Endothelial cell of umbilical vein (primary cell): ENCODE measurements at regions not wholly inside any gene's neighbourhood (a gene's known extent, or its start where the extent isn't known, plus 50 kb on each side); places are given as distances from the start of the nearest gene placed in this dataset.
"Not testable (repeated sequence)": the region's sequence is repeated elsewhere in the genome, so short reads cannot be mapped to it uniquely, and the experiment has no call there.

Source experiments
- BruUV-seq: library from RNA; stranded (reverse); fragments of 400-500 nt; replicated peaks from 2 replicates; lab custom pipeline; 2021; lab: Mats Ljungman, UMichigan
- CTCF ChIA-PET: fragments of 300-600, 350-600 bp; sonication (Branson Sonifier 250); formaldehyde crosslinking; loops from one replicate; lab custom pipeline; 2021; ENCODE audit warnings: antibody characterized with exemption, inconsistent platforms; lab: Charles Lee
- POLR2A ChIA-PET: fragments of 300-600, 350-600 bp; sonication (Branson Sonifier 250); formaldehyde crosslinking; loops from one replicate; lab custom pipeline; 2021; ENCODE audit warnings: antibody characterized with exemption, inconsistent platforms; lab: Charles Lee
- DNase-seq: peaks from one replicate; pipeline ENCODE4 v3.0.0-alpha.2; 2011; ENCODE audit warnings: low read depth, low spot score
- FAIRE-seq: peaks from 2 replicates; lab custom pipeline; 2011; peaks lifted over from hg19 to GRCh38; lab: Jason Lieb, UNC
- H2AFZ ChIP-seq: 2 replicates; pipeline ENCODE4 v1.6.0; 2012; ENCODE audit warnings: low read depth, low read length, control low read depth, inconsistent platforms
- H3K27ac ChIP-seq: 2 replicates; pipeline ENCODE4 v1.5.1; 2011; ENCODE audit warnings: low read depth, mild to moderate bottlenecking, control low read depth, low read length, moderate library complexity; ENCODE audit not compliant: insufficient read depth
- H3K27me3 ChIP-seq, 2 experiments: 2 replicates each; pipeline versions ENCODE4 v1.6.0 to v1.6.1; 2011; ENCODE audit warnings: low read length in 2 of 2, mixed read lengths in 1 of 2; ENCODE audit not compliant: control insufficient read depth in 2 of 2, insufficient read depth in 2 of 2
- H3K36me3 ChIP-seq, 2 experiments: 2 replicates in 1 of 2; 3 replicates in 1 of 2; pipeline ENCODE4 v1.5.1; 2011; ENCODE audit warnings: low read length in 2 of 2, mild to moderate bottlenecking in 1 of 2, moderate library complexity in 1 of 2; ENCODE audit not compliant: control insufficient read depth in 2 of 2, insufficient read depth in 2 of 2; ENCODE audit errors: extremely low read depth in 1 of 2
- H3K4me1 ChIP-seq: 3 replicates; pipeline ENCODE4 v1.5.1; 2011; ENCODE audit warnings: mild to moderate bottlenecking, low read length; ENCODE audit not compliant: control insufficient read depth, insufficient read depth; ENCODE audit errors: extremely low read depth
- H3K4me2 ChIP-seq: 2 replicates; pipeline ENCODE4 v1.6.1; 2011; ENCODE audit warnings: low read length, control low read depth, mixed read lengths; ENCODE audit not compliant: insufficient read depth
- H3K4me3 ChIP-seq, 3 experiments: fragments of 200-600 bp in 1 of 3; sonication (generic), shearing (Covaris generic) in 1 of 3; replicated peaks in 1 of 3; 2 replicates each; pipeline ENCODE4 v1.5.1; 2011 to 2016; ENCODE audit warnings: control low read depth in 3 of 3, low read length in 3 of 3, mild to moderate bottlenecking in 2 of 3, inconsistent platforms in 1 of 3, low read depth in 1 of 3, moderate library complexity in 1 of 3; ENCODE audit not compliant: insufficient read depth in 1 of 3
- H3K79me2 ChIP-seq: 2 replicates; pipeline ENCODE4 v1.6.0; 2012; ENCODE audit warnings: low read length, inconsistent platforms; ENCODE audit not compliant: control insufficient read depth, insufficient read depth
- H3K9ac ChIP-seq: replicated peaks from 2 replicates; pipeline ENCODE3; 2011; ENCODE audit warnings: low read length, control low read depth; ENCODE audit not compliant: insufficient read depth; ENCODE audit errors: extremely low read depth
- H3K9me1 ChIP-seq: replicated peaks from 3 replicates; pipeline ENCODE4 v1.6.0; 2011; ENCODE audit warnings: mild to moderate bottlenecking, low read length; ENCODE audit not compliant: control insufficient read depth, insufficient read depth; ENCODE audit errors: extremely low read depth
- H3K9me3 ChIP-seq: replicated peaks from 2 replicates; pipeline ENCODE4 v1.5.1; 2012; ENCODE audit warnings: low read length, inconsistent platforms; ENCODE audit not compliant: control insufficient read depth, insufficient read depth
- H4K20me1 ChIP-seq: replicated peaks from 2 replicates; pipeline ENCODE3; 2011; ENCODE audit warnings: mild to moderate bottlenecking, low read length; ENCODE audit not compliant: control insufficient read depth, insufficient read depth; ENCODE audit errors: extremely low read depth
- CTCF ChIP-seq, 2 donors: IDR thresholded peaks; 1 replicate in 1 of 2; 2 replicates in 1 of 2; pipeline ENCODE4 v1.5.1; 2011; ENCODE audit warnings: low read length in 2 of 2, mild to moderate bottlenecking in 2 of 2, moderate library complexity in 2 of 2, control low read depth in 1 of 2, inconsistent platforms in 1 of 2, low read depth in 1 of 2; ENCODE audit not compliant: insufficient read depth in 1 of 2; ENCODE audit errors: extremely low read depth in 1 of 2
- EZH2 ChIP-seq: IDR thresholded peaks from 2 replicates; pipeline ENCODE4 v1.6.1; 2012; ENCODE audit warnings: borderline replicate concordance, low read depth, mild to moderate bottlenecking, moderate library complexity, low read length, inconsistent platforms; ENCODE audit not compliant: severe bottlenecking
- FOS ChIP-seq: IDR thresholded peaks from 2 replicates; pipeline ENCODE4 v1.6.1; 2011; ENCODE audit warnings: mild to moderate bottlenecking, low read length, moderate library complexity, borderline replicate concordance; ENCODE audit not compliant: insufficient read depth
- GATA2 ChIP-seq: IDR thresholded peaks from 2 replicates; pipeline ENCODE4 v1.7.0; 2011; ENCODE audit warnings: low read depth, mild to moderate bottlenecking, moderate library complexity, mixed read lengths, low read length; ENCODE audit not compliant: insufficient read length, insufficient read depth
- JUN ChIP-seq: IDR thresholded peaks from 2 replicates; pipeline ENCODE4 v1.6.1; 2011; ENCODE audit warnings: borderline replicate concordance, low read depth; ENCODE audit not compliant: insufficient read length, insufficient read depth
- MYC ChIP-seq: IDR thresholded peaks from one replicate; pipeline ENCODE4 v1.6.1; 2011; ENCODE audit warnings: mild to moderate bottlenecking, low read depth, low read length
- POLR2A ChIP-seq: IDR thresholded peaks from 2 replicates; pipeline ENCODE4 v1.6.1; 2012; ENCODE audit warnings: low read depth, mild to moderate bottlenecking, control low read depth, low read length
- POLR2AphosphoS5 ChIP-seq: IDR thresholded peaks from 2 replicates; pipeline ENCODE4 v1.6.1; 2012; ENCODE audit warnings: low read depth, mild to moderate bottlenecking, control low read depth, low read length, moderate library complexity; ENCODE audit not compliant: insufficient read depth
- dilution Hi-C: fragments of 300-500 bp; cut with MboI; formaldehyde crosslinking; loops from one replicate; pipeline ENCODE4 v1.15.0; 2019; ENCODE audit warnings: low sequenced_read_pairs; ENCODE audit not compliant: extremely low pct_ligation_motif_present
- intact Hi-C: fragments of 100-400 bp; cut with micrococcal nuclease; formaldehyde crosslinking; loops from one replicate; pipeline ENCODE4 v1.10.0; 2022
- TF ChIP-seq, protein P1 (sequence below): IDR thresholded peaks from 2 replicates; pipeline ENCODE4 v1.6.1; 2011; ENCODE audit not compliant: insufficient read depth, insufficient read length

DNA sequence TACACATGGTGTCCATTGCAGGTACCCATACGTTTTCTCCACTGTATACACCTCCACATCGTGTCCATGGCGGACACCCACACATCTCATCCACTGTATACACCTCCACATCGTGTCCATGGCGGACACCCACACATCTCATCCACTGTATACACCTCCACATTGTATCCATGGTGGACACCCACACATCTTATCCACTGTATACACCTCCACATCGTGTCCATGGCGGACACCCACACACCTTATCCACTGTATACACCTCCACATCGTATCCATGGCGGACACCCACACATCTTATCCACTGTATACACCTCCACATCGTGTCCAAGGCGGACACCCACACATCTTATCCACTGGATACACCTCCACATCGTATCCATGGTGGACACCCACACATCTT, 50.4 kb upstream of the TTC34 start:
- H3K27ac ChIP-seq, DNase-seq, H3K9me1 ChIP-seq, H3K27me3 ChIP-seq, CTCF ChIA-PET, H3K9ac ChIP-seq, dilution Hi-C loops, H3K36me3 ChIP-seq, H3K4me1 ChIP-seq, H4K20me1 ChIP-seq, FAIRE-seq, POLR2A ChIA-PET, H2AFZ ChIP-seq, H3K4me3 ChIP-seq, BruUV-seq, intact Hi-C loops, H3K4me2 ChIP-seq, H3K79me2 ChIP-seq: not testable (repeated sequence)
- peaks cover 11% of the 10 kb centered on the region for H3K9me3 ChIP-seq

DNA sequence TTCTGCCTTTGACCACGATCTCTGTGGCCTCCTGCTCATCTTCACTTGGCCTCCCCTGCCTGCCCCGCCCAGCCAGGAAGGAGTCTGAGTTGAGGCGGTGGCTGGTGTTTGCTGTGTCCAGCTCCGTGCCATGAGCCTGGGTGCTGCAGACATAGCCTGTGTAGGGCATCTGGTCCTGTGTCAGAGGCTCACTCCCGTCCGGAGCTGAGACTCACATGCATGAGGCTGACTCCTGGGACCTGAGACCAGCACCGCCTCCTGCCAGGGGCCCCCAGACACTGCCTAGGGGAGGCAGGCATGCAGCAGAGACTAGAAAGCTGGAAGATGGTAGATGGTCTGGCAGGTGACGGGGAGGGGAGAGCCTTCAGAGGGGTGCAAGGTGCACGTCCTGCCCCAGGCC, 52.2 kb upstream of the TTC34 start:
- no peak overlapping the region for H3K4me2 ChIP-seq
- POLR2A ChIA-PET, result no interaction called here
- H3K9me1 ChIP-seq, result no peaks in the 10 kb centered on the region
- no peaks in the 10 kb centered on the region for H3K4me1 ChIP-seq
- no peak for FAIRE-seq
- no peak overlapping the region for H3K9ac ChIP-seq
- H3K27me3 ChIP-seq, result no peaks in the 10 kb centered on the region
- CTCF ChIA-PET, result no interaction called here
- no peak overlapping the region for H2AFZ ChIP-seq
- no TSS peak for BruUV-seq
- DNase-seq, result no peak
- H3K9me3 ChIP-seq, result peaks cover 12% of the 10 kb centered on the region
- no peaks in the 10 kb centered on the region for H4K20me1 ChIP-seq
- no peak for TF ChIP-seq JUN
- no peak for TF ChIP-seq EZH2
- TF ChIP-seq FOS, result no peak
- TF ChIP-seq GATA2, result no peak
- TF ChIP-seq, protein P1, sequence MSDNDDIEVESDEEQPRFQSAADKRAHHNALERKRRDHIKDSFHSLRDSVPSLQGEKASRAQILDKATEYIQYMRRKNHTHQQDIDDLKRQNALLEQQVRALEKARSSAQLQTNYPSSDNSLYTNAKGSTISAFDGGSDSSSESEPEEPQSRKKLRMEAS, result no peak
- TF ChIP-seq MYC, result no peak
- no peak for TF ChIP-seq POLR2AphosphoS5
- no peak for TF ChIP-seq CTCF (IDR thresholded peaks at IDR 0.05; ENCODE audit: extremely low read depth in 1 of 2, insufficient read depth in 1 of 2, low read depth in 1 of 2, low read length in 2 of 2)
- no peak for TF ChIP-seq POLR2A
- no peaks in the 10 kb centered on the region for H3K36me3 ChIP-seq
- H3K27ac ChIP-seq, result no peak overlapping the region
- no peak overlapping the region for H3K4me3 ChIP-seq
- dilution Hi-C loops (no loop called here), intact Hi-C loops (no loop called here)
- H3K79me2 ChIP-seq, result no peaks in the 10 kb centered on the region
